VCaP (cell line): ENCODE measurements at regions not wholly inside any gene's neighbourhood (a gene's known extent, or its start where the extent isn't known, plus 50 kb on each side); places are given as distances from the start of the nearest gene placed in this dataset.

Source experiments
- H3K27ac ChIP-seq: fragments of 450-650 bp; 2 replicates; pipeline ENCODE4 v1.5.1; 2017
- TF ChIP-seq, protein P1 (sequence below): fragments of 450-650 bp; conservative IDR thresholded peaks from 2 replicates; pipeline ENCODE4 v1.5.1; 2017; ENCODE audit warnings: mild to moderate bottlenecking, moderate library complexity

DNA sequence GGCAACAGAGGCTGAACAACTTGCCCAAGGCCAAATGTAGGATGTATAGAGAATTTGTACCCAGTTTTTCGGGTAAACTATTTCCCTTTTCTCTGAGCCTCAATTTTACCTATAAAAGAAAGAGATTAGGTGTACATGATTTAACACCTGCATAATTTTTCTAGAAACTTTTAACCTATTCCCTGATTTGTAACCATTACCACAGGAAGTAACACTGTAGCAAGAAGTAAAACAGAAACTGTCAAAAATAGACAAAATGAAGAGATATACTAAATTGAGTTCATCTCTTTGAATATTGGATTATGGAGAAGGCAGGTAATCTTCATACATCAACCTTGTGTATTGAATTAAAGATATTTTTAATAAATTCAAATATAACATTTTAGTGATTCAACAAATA lies 136.2 kb downstream of the ZC3H11B start:
- TF ChIP-seq, protein P1, sequence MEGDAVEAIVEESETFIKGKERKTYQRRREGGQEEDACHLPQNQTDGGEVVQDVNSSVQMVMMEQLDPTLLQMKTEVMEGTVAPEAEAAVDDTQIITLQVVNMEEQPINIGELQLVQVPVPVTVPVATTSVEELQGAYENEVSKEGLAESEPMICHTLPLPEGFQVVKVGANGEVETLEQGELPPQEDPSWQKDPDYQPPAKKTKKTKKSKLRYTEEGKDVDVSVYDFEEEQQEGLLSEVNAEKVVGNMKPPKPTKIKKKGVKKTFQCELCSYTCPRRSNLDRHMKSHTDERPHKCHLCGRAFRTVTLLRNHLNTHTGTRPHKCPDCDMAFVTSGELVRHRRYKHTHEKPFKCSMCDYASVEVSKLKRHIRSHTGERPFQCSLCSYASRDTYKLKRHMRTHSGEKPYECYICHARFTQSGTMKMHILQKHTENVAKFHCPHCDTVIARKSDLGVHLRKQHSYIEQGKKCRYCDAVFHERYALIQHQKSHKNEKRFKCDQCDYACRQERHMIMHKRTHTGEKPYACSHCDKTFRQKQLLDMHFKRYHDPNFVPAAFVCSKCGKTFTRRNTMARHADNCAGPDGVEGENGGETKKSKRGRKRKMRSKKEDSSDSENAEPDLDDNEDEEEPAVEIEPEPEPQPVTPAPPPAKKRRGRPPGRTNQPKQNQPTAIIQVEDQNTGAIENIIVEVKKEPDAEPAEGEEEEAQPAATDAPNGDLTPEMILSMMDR, result no peak

DNA sequence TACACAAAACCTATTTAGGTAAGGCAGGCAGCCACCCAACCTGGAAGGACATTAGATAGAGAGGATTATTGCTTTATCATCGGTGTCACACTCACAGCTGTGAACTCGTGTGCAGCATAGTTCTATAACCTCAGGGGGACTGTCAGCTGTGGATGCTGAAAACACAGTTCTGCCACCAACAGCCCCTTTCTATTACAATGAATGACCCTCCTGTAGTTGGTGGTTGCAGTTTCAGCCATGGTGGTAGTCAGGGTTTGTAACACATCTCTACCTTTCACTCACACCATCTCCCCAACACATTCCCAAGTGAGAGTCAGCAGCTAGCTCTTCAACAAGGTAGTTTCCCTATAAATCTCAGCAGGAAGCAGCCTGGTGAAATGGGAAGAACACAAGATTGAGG lies 136.8 kb downstream of the ZC3H11B start:
- TF ChIP-seq, protein P1, result no peak
- H3K27ac ChIP-seq, result no peak overlapping the region

More for the DNA sequence above, 136.2 kb downstream of the ZC3H11B start:
- H3K27ac ChIP-seq, result no peak overlapping the region

DNA sequence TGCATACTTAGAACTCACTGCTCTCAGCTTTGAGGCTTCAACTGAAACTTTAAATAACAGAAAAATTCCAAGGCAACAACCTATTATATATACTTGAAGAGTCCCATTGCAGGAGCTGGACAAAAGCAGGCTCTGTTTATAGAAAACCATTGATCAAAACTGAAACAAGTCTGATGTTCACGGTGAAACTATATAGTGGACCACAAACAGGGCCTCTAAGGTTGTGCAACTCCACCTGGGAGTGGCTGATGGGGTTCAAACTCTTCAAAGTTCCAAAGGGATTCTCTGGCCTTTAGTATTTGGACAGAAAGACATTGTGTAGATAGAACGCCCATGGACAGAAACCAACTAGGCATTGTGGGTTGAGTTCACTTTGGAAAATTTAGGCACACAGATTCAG lies 140.3 kb downstream of the ZC3H11B start:
- H3K27ac ChIP-seq, result no peak overlapping the region
- TF ChIP-seq, protein P1, result no peak

DNA sequence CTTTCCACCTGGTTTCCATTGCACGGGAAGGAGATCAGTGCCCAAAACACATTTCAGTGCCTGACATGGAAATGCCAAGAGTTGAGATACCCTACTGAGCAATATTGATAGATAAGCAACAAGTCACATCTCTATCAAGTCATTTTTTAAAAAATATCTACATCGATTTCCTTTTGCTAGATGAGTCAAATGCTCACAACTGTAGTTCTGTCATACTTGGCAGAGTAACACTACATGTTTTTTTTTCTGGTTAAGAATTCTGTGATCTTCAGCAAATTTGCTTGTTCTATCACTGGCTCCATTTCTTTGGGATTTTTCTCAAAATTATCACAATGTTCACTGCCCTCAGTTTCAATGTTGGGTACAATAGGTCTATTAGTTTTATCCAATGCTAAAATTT lies 145.4 kb downstream of the ZC3H11B start:
- TF ChIP-seq, protein P1, result no peak
- no peak overlapping the region for H3K27ac ChIP-seq

DNA sequence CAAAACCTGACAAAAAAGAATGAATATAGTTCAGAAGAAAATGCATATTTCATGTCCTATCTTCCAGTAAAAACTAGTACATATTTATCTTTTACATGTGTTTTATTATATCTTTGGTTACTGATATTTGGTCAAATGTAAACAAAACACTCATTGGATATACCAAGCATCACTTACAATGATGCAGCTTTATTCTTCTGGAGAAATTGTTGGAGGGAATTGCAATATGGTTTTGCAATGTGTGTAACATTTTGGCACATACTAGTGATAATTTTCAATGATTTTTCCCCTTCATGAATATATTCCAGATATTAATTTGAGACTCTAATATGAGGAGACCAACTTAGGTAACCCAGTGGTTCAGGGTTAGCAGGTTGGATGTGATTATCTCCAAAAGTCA lies 146.1 kb downstream of the ZC3H11B start:
- no peak overlapping the region for H3K27ac ChIP-seq
- TF ChIP-seq, protein P1, result no peak

DNA sequence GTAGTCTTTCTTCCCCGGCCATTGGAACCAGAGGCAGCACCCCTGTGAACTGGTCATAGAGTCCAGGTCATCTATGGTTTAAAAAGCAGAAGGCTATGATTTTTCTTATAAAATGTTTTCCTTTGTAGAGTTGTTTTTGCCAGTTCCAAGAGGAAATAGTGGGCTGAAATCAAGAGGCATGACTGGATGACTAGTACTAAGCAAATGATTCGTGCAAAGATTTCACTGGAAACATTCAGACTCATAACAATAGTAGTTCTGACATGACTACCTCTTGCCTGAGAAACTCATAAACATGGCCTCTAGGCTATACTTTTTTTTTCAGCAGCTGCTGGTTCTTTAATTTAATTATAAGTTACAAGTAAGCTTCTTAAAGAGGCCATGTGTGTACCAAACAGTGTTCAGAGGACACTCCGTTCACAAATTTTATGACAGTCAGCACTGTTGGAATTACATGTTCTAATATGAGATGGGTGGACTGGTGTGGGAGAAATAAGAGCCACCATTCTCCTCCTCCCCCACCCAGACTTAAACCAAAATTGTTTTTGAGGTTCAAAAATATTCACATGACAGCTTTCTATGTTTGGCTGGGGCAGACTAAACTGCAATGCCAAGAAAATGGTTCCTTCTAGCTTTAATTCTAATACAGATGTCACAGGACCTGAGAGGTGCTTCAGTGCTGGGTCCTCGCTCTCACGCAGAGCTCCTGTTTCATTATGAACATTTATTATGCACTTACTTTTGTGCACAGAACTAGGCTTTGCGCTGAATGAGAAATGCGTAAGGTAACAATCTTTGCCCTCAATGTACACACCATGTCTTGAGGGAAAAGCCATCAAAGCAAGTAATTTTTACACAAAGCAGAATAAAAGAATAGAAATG lies 147.5 kb downstream of the ZC3H11B start:
- H3K27ac ChIP-seq, result no peak overlapping the region
- TF ChIP-seq, protein P1, result no peak

DNA sequence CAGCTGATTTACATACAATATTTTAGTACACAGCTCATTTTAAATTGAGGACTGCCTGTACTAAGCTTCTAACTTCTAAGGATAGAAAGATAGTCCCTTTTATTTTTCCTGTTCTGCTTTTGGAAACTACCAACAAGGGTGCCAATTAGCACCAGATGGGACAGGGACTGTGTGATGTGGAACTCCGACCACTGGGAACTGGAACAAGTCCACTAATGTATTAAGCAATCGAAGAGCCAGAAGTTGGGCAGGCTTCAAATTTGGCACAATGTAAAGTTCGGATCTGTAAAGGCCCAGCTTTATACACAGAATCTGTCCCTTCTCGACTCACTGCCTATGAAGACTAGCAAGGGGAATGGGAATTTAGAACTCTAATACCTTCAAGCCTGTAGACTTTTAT lies 149.3 kb downstream of the ZC3H11B start:
- TF ChIP-seq, protein P1, result no peak
- H3K27ac ChIP-seq, result no peak overlapping the region
